Fibroblast of villous mesenchyme (primary cell): ENCODE measurements at regions not wholly inside any gene's neighbourhood (a gene's known extent, or its start where the extent isn't known, plus 50 kb on each side); places are given as distances from the start of the nearest gene placed in this dataset.

Experiments used
- DNase-seq: peaks from one replicate; pipeline ENCODE4 v3.0.0-alpha.2; 2010; ENCODE audit warnings: low read depth
- H3K4me3 ChIP-seq: 2 replicates; pipeline ENCODE4 v1.5.1; 2011; ENCODE audit warnings: low read depth, mild to moderate bottlenecking, low read length
- TF ChIP-seq, protein P1 (sequence below): IDR thresholded peaks from 2 replicates; pipeline ENCODE4 v1.5.1; 2012; ENCODE audit warnings: low read depth, mild to moderate bottlenecking, low read length; ENCODE audit not compliant: insufficient read depth

DNA sequence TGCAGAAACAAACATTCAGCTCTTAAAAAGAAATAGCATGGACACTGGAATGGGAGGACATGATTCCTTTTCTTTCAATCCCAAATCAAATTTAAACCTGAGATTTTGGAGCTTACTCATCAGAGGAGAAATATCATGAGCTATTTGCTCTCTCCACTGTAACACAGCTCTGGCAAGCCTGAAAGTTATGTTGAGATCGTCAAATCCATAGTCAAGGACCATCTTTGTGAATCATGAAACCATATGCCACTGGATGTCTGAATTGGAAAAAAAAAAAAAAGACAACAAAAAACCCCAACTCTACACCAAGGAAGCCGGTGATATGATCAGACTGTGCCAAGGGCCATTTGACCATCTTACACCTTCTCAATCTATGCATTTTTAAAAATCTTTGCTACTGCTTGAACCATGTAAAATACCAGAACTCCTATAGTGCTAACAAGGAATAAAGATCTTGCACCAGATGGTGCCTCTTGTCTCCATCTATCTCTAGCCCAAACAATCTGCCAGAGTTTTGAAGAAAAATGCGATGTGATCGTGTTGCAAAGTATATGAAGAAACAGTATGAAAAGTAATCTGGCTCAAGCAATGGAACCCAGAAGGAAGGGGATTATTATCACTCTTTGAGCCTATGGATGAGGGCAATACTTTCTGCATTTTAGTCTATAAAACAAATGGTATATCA is 138.1 kb upstream of the MEF2C start:
- DNase-seq: no peak
- TF ChIP-seq, protein P1, sequence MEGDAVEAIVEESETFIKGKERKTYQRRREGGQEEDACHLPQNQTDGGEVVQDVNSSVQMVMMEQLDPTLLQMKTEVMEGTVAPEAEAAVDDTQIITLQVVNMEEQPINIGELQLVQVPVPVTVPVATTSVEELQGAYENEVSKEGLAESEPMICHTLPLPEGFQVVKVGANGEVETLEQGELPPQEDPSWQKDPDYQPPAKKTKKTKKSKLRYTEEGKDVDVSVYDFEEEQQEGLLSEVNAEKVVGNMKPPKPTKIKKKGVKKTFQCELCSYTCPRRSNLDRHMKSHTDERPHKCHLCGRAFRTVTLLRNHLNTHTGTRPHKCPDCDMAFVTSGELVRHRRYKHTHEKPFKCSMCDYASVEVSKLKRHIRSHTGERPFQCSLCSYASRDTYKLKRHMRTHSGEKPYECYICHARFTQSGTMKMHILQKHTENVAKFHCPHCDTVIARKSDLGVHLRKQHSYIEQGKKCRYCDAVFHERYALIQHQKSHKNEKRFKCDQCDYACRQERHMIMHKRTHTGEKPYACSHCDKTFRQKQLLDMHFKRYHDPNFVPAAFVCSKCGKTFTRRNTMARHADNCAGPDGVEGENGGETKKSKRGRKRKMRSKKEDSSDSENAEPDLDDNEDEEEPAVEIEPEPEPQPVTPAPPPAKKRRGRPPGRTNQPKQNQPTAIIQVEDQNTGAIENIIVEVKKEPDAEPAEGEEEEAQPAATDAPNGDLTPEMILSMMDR: no peak
- no peak overlapping the region for H3K4me3 ChIP-seq

DNA sequence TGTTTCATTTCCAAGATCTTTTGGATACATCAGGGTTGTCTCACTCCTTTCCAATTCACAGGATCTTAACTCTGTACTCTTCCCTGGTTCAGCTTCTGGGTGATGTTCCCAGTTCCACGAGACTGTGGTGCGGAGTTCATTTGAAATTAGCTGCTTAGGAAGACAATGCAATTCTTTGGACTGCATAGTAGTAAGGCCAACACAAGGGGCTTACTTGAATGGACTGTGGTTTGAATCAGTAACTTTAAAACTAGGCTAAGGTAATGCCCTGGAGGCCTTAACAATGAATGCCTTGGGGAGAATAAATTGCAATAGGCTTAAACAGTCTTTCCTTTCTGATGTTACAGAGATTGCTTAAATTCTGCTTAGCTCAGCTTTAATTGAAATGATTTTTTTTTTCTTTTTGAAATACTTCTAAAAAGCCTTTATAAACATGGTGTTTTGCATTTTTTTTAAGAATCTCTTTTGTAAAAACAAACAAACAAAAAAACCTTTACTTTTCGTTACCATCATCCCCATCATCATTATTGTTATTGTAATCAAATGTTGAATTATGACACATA is 133.8 kb upstream of the MEF2C start:
- H3K4me3 ChIP-seq: no peak overlapping the region
- TF ChIP-seq, protein P1: no peak
- no peak for DNase-seq

DNA sequence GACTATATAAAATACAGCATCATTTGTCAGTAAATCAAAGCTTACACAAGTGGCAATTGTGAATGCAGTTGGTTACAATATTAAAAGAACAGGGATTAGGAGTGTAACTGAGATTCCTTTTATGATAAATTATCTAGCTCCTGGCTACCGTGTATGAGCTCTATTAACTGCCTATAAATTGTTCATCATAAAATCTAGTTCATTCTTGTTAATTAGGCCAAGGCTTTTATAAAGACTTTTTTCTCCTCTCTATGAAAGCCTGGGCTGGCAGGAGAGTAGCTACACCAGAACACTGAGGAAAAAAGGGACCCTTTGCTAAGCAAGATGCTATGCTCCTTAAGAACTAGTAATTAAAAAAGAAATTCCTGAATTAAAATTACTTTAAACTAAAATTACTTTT is 132.4 kb upstream of the MEF2C start:
- DNase-seq: no peak
- TF ChIP-seq, protein P1: no peak
- no peak overlapping the region for H3K4me3 ChIP-seq

DNA sequence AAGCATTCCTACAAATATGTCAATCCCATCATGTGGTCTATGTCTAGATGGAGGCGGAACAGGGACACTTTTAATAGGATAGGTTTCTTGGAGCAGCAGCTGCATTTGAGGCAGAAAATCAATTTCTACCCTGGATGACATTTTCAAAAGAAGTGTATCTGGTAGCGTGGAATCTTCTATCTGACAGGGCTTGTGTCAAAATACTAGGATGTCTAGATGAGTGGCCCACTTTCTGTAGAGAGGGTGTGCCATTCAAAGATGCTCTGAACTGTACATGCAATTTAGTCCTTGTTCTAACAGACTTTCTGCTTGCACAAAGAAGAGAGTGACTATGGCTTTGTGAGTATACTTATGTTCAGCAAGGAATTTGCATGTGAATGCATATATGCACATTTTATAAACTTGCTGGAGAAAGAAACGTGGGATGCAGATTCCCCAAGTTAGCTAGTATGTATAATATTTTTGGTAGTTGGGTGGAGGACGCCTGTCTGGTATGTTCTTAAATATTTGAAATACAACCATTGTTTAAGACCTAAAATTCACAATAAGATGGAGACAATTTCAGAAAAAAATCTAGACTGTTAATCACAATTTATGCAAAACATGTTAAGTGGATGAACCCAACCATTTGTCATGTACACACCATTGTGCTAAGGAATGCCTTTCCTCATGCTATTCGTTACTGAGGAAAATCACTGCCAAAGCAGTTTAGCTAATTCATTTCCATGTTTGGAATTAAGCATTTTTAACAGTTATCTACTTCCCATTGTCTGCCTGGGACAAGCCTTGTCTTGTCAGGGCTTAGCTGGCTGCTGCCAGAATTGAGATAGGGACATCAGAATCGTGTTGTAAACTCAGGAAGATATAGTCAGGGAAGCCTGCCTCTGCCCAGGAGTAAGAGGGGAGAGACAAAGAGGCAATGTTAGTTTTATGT is 129.1 kb upstream of the MEF2C start:
- no peak overlapping the region for H3K4me3 ChIP-seq
- TF ChIP-seq, protein P1: no peak
- no peak for DNase-seq

DNA sequence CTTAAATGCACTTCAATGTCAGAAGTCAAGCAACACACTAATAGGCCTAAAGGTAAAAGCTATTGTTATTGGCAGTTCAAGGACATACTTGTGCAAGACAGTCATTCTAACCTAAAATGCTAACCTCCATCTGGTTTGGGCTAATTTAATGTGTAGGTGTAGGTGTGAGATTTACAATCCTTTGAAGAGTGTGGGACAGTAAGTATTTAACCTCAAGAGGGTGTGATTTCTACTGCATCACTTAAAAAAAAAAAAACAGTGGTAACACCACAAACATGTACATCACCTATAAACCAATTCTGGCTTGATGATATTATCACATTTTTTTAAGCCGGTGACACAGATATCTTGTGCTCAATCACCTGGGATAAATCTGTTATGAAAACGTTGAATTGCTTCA is 127.5 kb upstream of the MEF2C start:
- no peak for DNase-seq
- TF ChIP-seq, protein P1: no peak
- no peak overlapping the region for H3K4me3 ChIP-seq

DNA sequence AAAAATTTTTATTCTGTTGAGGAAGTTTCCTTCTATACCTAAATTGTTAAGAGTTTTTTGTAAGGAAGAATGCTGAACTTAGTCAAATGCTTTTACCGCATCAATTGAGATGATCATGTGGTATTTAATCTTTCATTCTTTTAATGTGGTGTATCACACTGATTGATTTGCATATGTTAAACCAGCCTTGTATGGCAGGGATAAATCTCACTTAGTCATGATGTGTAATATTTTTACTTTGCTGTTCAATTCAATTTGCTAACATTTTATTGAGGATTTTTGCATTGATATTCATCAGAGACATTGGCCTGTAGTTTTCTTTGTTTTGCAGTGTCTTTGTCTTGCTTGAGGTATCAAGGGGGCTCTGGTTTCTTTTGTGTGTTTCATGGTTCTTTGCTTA is 125.3 kb upstream of the MEF2C start:
- no peak for DNase-seq
- H3K4me3 ChIP-seq: no peak overlapping the region
- TF ChIP-seq, protein P1: no peak
